VCaP (cell line): ENCODE measurements at regions not wholly inside any gene's neighbourhood (a gene's known extent, or its start where the extent isn't known, plus 50 kb on each side); places are given as distances from the start of the nearest gene placed in this dataset.

ENCODE experiments used
- H3K27ac ChIP-seq: fragments of 450-650 bp; 2 replicates; pipeline ENCODE4 v1.5.1; 2017
- TF ChIP-seq, protein P1 (sequence below): fragments of 450-650 bp; conservative IDR thresholded peaks from 2 replicates; pipeline ENCODE4 v1.5.1; 2017; ENCODE audit warnings: mild to moderate bottlenecking, moderate library complexity

DNA sequence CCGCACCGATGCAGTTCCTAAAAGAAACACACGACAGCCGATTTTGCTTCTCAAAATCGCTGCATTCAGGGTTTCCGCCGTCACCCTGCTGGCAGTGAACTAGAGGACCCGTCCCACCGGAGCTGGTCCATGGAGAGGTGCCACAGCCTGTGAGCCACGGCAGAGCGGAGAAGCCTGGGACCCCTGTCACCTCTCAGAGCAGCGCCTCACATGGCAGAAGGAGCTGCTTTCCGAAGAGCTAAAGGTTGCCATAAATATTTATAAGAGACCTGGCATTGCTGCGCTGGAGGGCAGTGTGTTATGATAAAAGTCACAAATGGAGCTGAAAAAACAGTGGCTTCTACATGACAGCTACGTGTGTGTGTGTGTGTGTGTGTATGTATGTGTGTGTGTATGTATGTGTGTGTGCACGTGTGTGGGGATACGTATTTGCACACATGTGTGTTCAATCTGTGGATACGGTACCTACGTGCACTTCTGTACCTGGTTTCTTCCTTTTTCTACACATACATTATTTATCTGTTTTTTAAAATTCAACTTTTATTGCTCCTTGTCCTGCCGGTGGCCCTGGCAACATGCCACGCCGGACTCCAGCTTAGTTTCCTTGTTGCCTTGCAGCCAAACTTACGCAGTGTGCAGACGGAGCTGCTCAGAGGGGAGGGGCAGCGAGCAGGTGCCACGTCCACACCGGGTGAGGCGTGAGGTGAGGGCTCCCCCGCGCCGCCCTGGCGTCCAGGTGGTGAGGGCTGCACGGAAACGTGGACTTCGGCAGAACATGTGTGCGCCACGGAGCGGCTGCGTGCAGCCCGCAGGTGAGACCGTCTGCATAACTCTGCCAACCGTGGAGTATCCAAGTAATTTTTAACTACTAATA lies 115.2 kb upstream of the PITRM1 start:
- H3K27ac ChIP-seq, result peak overlapping the region; percentile 82
- TF ChIP-seq, protein P1, sequence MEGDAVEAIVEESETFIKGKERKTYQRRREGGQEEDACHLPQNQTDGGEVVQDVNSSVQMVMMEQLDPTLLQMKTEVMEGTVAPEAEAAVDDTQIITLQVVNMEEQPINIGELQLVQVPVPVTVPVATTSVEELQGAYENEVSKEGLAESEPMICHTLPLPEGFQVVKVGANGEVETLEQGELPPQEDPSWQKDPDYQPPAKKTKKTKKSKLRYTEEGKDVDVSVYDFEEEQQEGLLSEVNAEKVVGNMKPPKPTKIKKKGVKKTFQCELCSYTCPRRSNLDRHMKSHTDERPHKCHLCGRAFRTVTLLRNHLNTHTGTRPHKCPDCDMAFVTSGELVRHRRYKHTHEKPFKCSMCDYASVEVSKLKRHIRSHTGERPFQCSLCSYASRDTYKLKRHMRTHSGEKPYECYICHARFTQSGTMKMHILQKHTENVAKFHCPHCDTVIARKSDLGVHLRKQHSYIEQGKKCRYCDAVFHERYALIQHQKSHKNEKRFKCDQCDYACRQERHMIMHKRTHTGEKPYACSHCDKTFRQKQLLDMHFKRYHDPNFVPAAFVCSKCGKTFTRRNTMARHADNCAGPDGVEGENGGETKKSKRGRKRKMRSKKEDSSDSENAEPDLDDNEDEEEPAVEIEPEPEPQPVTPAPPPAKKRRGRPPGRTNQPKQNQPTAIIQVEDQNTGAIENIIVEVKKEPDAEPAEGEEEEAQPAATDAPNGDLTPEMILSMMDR, result peak; percentile 53

DNA sequence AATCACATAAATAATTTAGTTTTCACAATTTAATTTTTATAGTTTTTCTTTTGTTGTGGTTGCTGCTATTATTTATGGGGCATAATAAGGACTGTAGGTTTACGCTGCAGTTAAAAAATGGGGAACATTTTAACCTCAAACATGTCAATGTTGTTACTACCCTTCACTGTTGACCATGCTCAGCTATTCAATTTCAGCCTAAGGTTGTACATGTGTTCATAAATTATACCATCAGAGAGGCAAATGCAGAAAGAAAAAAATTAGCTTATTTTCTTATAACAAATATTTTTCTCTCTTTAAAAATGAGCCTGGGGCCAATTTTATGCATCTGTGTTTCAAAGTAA lies 110.1 kb upstream of the PITRM1 start:
- no peak overlapping the region for H3K27ac ChIP-seq
- TF ChIP-seq, protein P1, result no peak

DNA sequence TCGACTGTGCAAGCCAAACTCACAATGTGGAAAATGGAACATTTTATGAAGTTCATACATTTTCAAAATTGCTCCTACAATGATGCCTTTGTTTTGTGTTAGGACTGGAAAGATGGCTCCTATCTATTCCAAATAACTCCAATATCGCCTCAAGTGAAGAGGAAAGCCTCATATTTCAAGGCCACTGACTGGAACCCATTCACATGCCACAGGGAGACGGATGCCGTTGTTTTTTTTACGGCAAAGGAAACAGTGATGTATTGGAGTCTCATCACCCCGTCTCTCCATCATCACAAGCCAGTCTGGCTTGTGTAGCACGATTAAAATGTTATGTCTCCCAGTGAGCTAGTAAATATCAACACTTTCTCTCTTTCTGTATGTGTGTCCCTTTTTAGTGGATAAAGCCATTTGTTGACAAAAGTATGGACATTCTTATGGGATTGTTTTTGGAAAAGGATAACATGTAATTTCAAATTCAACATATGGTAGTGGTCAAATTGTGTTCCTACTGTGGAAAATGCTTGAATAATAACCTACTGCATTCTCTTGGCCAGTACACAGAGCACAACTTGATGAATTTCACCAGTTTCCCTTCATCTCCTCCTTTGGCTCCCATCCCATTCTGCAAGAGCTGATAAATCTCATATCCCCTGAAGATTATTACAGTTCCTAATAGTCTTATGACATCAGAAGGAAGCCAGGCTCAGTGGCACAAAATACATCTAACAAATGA lies 109.5 kb upstream of the PITRM1 start:
- no peak overlapping the region for H3K27ac ChIP-seq
- TF ChIP-seq, protein P1, result no peak

DNA sequence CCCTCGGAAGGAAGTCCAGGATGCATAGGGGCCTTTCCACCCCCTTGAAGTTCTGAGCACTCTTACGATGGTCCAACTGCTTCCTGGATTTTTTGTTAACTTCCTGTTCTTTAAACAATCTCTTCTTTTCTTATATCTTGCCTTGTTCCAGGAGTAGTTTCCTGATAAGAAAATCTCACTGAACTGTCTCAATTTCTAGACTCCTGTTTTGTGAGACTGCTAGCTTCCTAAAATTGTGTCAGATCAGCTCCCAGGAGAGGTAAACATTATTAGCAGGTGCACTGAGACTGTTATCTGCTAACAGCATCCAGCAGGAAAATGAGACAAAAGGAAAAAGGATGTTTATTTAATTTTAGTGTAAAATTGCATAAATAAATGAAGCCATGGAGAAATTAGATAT lies 106.2 kb upstream of the PITRM1 start:
- TF ChIP-seq, protein P1, result no peak
- peak overlapping the region; percentile 27; the same call in 1 of the 2 replicates for H3K27ac ChIP-seq

DNA sequence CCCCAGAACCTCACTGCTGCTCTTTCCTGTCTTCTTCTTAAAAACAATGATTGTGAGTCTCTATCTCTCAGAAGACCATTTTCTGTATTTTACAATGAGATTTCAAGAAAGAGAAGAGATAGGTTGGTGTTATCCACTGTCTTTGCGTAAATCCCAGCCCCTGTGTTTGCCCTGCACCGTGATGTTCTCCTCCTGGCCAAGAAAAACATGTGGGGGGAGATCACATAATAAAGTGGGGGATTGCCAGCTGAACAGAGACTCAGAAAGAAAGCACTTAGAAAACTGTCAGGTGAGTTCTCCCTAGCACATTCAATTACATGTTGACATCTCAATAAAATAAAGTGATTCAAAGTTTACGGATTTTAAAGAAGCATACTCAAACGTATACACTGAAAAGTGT lies 105.0 kb upstream of the PITRM1 start:
- no peak overlapping the region for H3K27ac ChIP-seq
- TF ChIP-seq, protein P1, result no peak

DNA sequence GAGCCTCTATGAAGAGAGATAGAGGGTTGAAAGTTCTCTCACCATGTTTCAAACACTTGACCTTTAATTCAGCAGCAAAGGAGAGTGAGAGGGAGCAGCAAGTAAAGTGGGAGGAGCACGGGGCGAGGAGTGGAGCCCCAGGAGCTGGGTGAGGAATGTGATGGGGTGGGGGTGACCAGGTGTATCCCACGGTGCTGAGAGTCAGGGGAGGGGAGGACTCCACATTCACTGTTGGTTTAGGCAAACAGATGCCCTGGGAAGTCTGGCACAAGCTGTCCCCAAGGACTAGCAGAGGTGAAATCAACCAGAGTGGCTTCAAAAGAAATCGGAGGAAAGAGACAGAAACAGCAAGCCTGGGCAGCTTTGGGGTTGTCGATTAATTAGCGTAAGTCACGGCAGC lies 101.8 kb upstream of the PITRM1 start:
- TF ChIP-seq, protein P1, result no peak
- no peak overlapping the region for H3K27ac ChIP-seq

DNA sequence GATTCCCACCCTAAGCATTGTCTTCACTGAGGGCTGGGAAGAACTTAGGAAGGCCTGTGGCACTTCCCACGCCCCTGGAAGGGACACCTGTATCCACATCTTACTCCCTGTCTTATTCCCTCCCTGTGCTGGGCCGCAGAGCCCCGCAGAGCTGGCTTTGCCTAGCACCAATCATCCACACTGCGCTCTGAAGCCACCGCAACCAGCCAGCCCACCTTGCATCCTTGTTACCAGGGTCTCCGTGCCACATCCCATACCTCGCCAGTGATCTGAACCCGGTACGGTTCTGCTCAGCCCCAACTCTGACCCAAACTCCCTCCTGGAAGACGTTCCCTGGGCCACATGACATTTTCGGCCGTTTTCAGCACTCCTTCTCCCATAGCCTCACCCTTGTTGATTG lies 101.4 kb upstream of the PITRM1 start:
- TF ChIP-seq, protein P1, result no peak
- no peak overlapping the region for H3K27ac ChIP-seq
